ENCODE measurements at regions not wholly inside any gene's neighbourhood (a gene's known extent, or its start where the extent isn't known, plus 50 kb on each side); places are given as distances from the start of the nearest gene placed in this dataset.

GRCh38 chr3:64761729-64762128 lies 73.9 kb upstream of the ADAMTS9 start:
- no peak overlapping the region for H3K4me3 ChIP-seq (ENCODE audit: low read length)
- no peak for TF ChIP-seq CTCF (conservative IDR thresholded peaks at IDR 0.05; ENCODE audit: low read length)
- no peak for DNase-seq (ENCODE audit: low read depth)

GRCh38 chr3:64760258-64760657 lies 72.5 kb upstream of the ADAMTS9 start:
- no peak for DNase-seq (ENCODE audit: low read depth)
- no peak for TF ChIP-seq CTCF (conservative IDR thresholded peaks at IDR 0.05; ENCODE audit: low read length)
- H3K4me3 ChIP-seq (ENCODE audit: low read length): no peak overlapping the region

GRCh38 chr3:64759811-64760210 lies 72.0 kb upstream of the ADAMTS9 start:
- no peak for TF ChIP-seq CTCF (conservative IDR thresholded peaks at IDR 0.05; ENCODE audit: low read length)

GRCh38 chr3:64756398-64756986 lies 68.7 kb upstream of the ADAMTS9 start:
- DNase-seq (ENCODE audit: low read depth): no peak
- H3K4me3 ChIP-seq (ENCODE audit: low read length): no peak overlapping the region
- no peak for TF ChIP-seq CTCF (conservative IDR thresholded peaks at IDR 0.05; ENCODE audit: low read length)

More at GRCh38 chr3:64759811-64760210, 72.0 kb upstream of the ADAMTS9 start:
- DNase-seq (ENCODE audit: low read depth): no peak
- H3K4me3 ChIP-seq (ENCODE audit: low read length): no peak overlapping the region

GRCh38 chr3:64748244-64748904 lies 60.6 kb upstream of the ADAMTS9 start:
- no peak for TF ChIP-seq CTCF (conservative IDR thresholded peaks at IDR 0.05; ENCODE audit: low read length)

GRCh38 chr3:64747679-64748078 lies 59.9 kb upstream of the ADAMTS9 start:
- no peak for DNase-seq (ENCODE audit: low read depth)
- no peak for TF ChIP-seq CTCF (conservative IDR thresholded peaks at IDR 0.05; ENCODE audit: low read length)
- H3K4me3 ChIP-seq (ENCODE audit: low read length): no peak overlapping the region

More at GRCh38 chr3:64748244-64748904, 60.6 kb upstream of the ADAMTS9 start:
- no peak overlapping the region for H3K4me3 ChIP-seq (ENCODE audit: low read length)
- no peak for DNase-seq (ENCODE audit: low read depth)

GRCh38 chr3:64743887-64744243 lies 56.1 kb upstream of the ADAMTS9 start:
- TF ChIP-seq CTCF (conservative IDR thresholded peaks at IDR 0.05; ENCODE audit: low read length): no peak
- no peak for DNase-seq (ENCODE audit: low read depth)
- no peak overlapping the region for H3K4me3 ChIP-seq (ENCODE audit: low read length)

Measured in AG10803 (cell line).